GM06990 (cell line): ENCODE measurements at regions not wholly inside any gene's neighbourhood (a gene's known extent, or its start where the extent isn't known, plus 50 kb on each side); places are given as distances from the start of the nearest gene placed in this dataset.
A peak's percentile ranks its signal among the peaks of the same experiment; 100 is the strongest.

ENCODE experiments used
- DNase-seq: peaks from one replicate; pipeline ENCODE4 v3.0.0-alpha.2; 2011; ENCODE audit not compliant: insufficient read length; ENCODE audit errors: extremely low read depth
- H3K27me3 ChIP-seq: replicated peaks from 2 replicates; pipeline ENCODE4 v1.6.0; 2011; ENCODE audit warnings: low read length; ENCODE audit not compliant: control insufficient read depth, insufficient read depth
- H3K36me3 ChIP-seq: 2 replicates; pipeline ENCODE4 v1.5.1; 2011; ENCODE audit warnings: low read length; ENCODE audit not compliant: control insufficient read depth, insufficient read depth
- H3K4me3 ChIP-seq: replicated peaks from 2 replicates; pipeline ENCODE4 v1.5.1; 2011; ENCODE audit warnings: low read depth, mild to moderate bottlenecking, control low read depth, low read length
- CTCF ChIP-seq: IDR thresholded peaks from 2 replicates; pipeline ENCODE4 v1.5.1; 2011; ENCODE audit warnings: low read length, control low read depth, mild to moderate bottlenecking, inconsistent platforms; ENCODE audit not compliant: insufficient read depth, poor library complexity, severe bottlenecking

DNA sequence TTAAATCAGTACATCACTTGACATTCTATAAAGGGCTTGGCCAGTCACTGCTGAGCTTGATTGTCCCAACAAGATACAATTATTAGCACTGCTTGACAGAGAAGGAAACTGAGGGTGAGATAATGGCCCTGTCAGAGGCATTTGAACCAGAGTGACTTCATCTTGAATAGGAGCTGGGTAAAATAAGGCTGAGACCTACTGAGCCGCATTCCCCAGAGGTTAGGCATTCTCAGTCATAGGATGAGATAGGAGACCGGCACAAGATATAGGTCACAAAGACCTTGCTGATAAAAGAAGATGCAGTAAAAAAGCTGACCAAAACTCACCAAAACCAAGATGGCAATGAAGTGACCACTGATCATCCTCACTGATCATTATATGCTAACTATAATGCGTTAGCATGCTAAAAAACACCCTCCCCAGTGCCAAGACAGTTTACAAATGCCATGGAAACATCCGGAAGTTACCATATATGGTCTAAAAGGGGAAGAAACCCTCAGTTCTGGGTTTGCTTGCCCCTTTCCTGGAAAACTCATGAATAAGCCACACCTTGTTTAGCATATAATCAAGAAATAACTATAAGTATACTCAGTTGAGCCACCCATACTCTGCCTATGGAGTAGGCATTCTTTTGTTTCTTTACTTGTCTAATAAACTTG, 239.1 kb upstream of the SETMAR start:
- no peak for TF ChIP-seq CTCF
- Histone ChIP-seq H3K4me3 (no peak overlapping the region), H3K27me3 (no peaks in the 10 kb centered on the region), H3K36me3 (no peaks in the 10 kb centered on the region)
- DNase-seq: no peak

- Histone ChIP-seq H3K27me3 (no peaks in the 10 kb centered on the region), H3K36me3 (no peaks in the 10 kb centered on the region), H3K4me3 (no peak overlapping the region)
- DNase-seq: peak; percentile 63
- TF ChIP-seq CTCF: no peak
Observed at GRCh38 chr3:4065085-4065484, 238.1 kb upstream of the SETMAR start.

- TF ChIP-seq CTCF: no peak
- no peak for DNase-seq
- H3K27me3 ChIP-seq: no peaks in the 10 kb centered on the region
- no peak overlapping the region for H3K4me3 ChIP-seq
- no peaks in the 10 kb centered on the region for H3K36me3 ChIP-seq
Observed at GRCh38 chr3:4065554-4065953, 237.6 kb upstream of the SETMAR start.

GRCh38 chr3:4067893-4068292, 235.3 kb upstream of the SETMAR start:
- Histone ChIP-seq H3K36me3 (no peaks in the 10 kb centered on the region), H3K4me3 (no peak overlapping the region), H3K27me3 (no peaks in the 10 kb centered on the region; the same call in 1 of the 2 replicates)
- no peak for DNase-seq
- TF ChIP-seq CTCF: no peak

DNA sequence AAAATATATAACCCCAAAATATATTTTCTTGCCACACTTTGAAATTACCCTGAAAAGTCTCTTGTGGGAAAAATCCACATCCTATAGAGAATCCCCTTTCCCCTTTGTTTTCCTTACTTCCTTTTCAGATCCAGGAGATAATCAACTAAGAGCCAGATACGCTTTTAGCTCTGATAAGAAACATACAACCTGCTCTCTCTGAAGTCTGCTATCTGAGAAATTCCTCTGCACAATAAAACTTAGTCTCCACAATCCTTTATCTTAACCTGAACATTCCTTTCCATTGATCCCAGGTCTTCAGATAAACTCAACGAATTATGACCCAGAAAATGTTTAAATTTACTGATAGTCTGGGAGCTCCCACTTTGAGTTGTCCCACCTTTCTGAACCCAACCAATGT, 233.4 kb upstream of the SETMAR start:
- no peaks in the 10 kb centered on the region for H3K36me3 ChIP-seq
- no peak for TF ChIP-seq CTCF
- no peaks in the 10 kb centered on the region; the same call in 1 of the 2 replicates for H3K27me3 ChIP-seq
- no peak for DNase-seq
- no peak overlapping the region for H3K4me3 ChIP-seq
